Psoas muscle (tissue), 7 donors: ENCODE measurements at regions not wholly inside any gene's neighbourhood (a gene's known extent, or its start where the extent isn't known, plus 50 kb on each side); places are given as distances from the start of the nearest gene placed in this dataset.

Experiments used
- ATAC-seq, 4 donors: fragments of 200-7000 bp; cut with Tn5 transposase; one replicate each; pipeline ENCODE4 v1.9.1; 2020; ENCODE audit warnings: moderate library complexity in 3 of 4, mild to moderate bottlenecking in 2 of 4
- DNase-seq, 2 donors: peaks; one replicate each; pipeline ENCODE4 v3.0.0-alpha.2; 2020
- H3K27ac ChIP-seq: fragments of 200-600 bp; one replicate; pipeline ENCODE4 v1.8.0; 2022
- H3K27me3 ChIP-seq, 3 donors: fragments of 200-600 bp in 1 of 3; one replicate each; pipeline versions ENCODE4 v1.6.1 to v1.8.0; 2013 to 2022; ENCODE audit warnings: low read length in 2 of 3, mild to moderate bottlenecking in 2 of 3, moderate library complexity in 1 of 3; ENCODE audit not compliant: insufficient read depth in 3 of 3
- H3K36me3 ChIP-seq, 2 donors: fragments of 200-600 bp in 1 of 2; one replicate each; pipeline versions ENCODE4 v1.6.1 to v1.8.0; 2013 to 2022; ENCODE audit warnings: low read depth in 1 of 2, mild to moderate bottlenecking in 1 of 2, moderate library complexity in 1 of 2; ENCODE audit not compliant: insufficient read depth in 1 of 2
- H3K4me1 ChIP-seq: fragments of 200-600 bp; one replicate; pipeline ENCODE4 v1.8.0; 2022
- H3K4me3 ChIP-seq: fragments of 200-600 bp; one replicate; pipeline ENCODE4 v1.8.0; 2022; ENCODE audit warnings: mild to moderate bottlenecking
- H3K9me3 ChIP-seq: fragments of 200-600 bp; one replicate; pipeline ENCODE4 v1.8.0; 2022
- CTCF ChIP-seq: fragments of 200-600 bp; IDR thresholded peaks from one replicate; pipeline ENCODE4 v1.8.0; 2022; ENCODE audit warnings: antibody characterized with exemption
- WGBS, 3 donors: extraction: QIAGEN DNeasy Blood & Tissue Kit; methylation state at CpG; one replicate each; pipeline versions ENCODE4 v1.1.6 to v1.1.7; 2013; 5-methylcytosine and 5-hydroxymethylcytosine counted together
- intact Hi-C, 2 donors: fragments of 100-400 bp; cut with DNase I; formaldehyde crosslinking; loops; one replicate each; pipeline versions ENCODE4 v1.11.0 to v1.14.2; 2022
- donor health status: healthy with polysubstance abuse.
- donor health status: DM: no; HTN: no; CAD: no; lungs with moderate emphysema.
- donor health status: Bipolar disorder and iron deficiency.
- donor health status: healthy.
- donor health status: DM: yes; HTN: yes; CAD: no.
- donor health status: DM: no; HTN: no; CAD: no.
- donor health status: DM: yes; HTN: yes; CAD: no.

- peak overlapping the region; percentile 54 for H3K4me3 ChIP-seq
Observed at GRCh38 chr6:71496722-71497033, 208.1 kb downstream of the OGFRL1 start.

GRCh38 chr6:71498638-71499037, 210.0 kb downstream of the OGFRL1 start:
- H3K4me3 ChIP-seq: no peak overlapping the region
- no peaks in the 10 kb centered on the region for H3K36me3 ChIP-seq
- no peaks in the 10 kb centered on the region for H3K27me3 ChIP-seq
- TF ChIP-seq CTCF: no peak
- ATAC-seq (no peak), DNase-seq (no peak)
- H3K27ac ChIP-seq: no peak overlapping the region
- H3K4me1 ChIP-seq: peaks cover 7% of the 10 kb centered on the region
- intact Hi-C loops: no loop called here
- no peaks in the 10 kb centered on the region for H3K9me3 ChIP-seq

More at GRCh38 chr6:71496722-71497033, 208.1 kb downstream of the OGFRL1 start:
- no peaks in the 10 kb centered on the region for H3K9me3 ChIP-seq
- H3K27ac ChIP-seq: peak overlapping the region; percentile 24
- H3K27me3 ChIP-seq: no peaks in the 10 kb centered on the region
- no peaks in the 10 kb centered on the region for H3K36me3 ChIP-seq
- ATAC-seq (no peak), DNase-seq (no peak)
- WGBS, 3 donors: 31 to 32% (median 32%) methylated on average over 2 of the region's 2 CpGs
- intact Hi-C loops: no loop called here
- TF ChIP-seq CTCF: no peak
- H3K4me1 ChIP-seq: peaks cover 7% of the 10 kb centered on the region

GRCh38 chr6:71499667-71500066, 211.1 kb downstream of the OGFRL1 start:
- Histone ChIP-seq H3K27ac (no peak overlapping the region), H3K4me3 (no peak overlapping the region), H3K4me1 (peaks cover 7% of the 10 kb centered on the region), H3K27me3 (no peaks in the 10 kb centered on the region), H3K36me3 (no peaks in the 10 kb centered on the region), H3K9me3 (no peaks in the 10 kb centered on the region)
- no peak for TF ChIP-seq CTCF
- intact Hi-C loops: loop anchor here in 1 of 2 donors (10.0 kb wide), 1 partner anchor 305 kb away; no protein-coding TSS in a partner anchor
- 70 to 81% (median 72%) methylated on average over 2 of the region's 2 CpGs for WGBS, 3 donors
- ATAC-seq: no peak
- DNase-seq: no peak

GRCh38 chr6:71502168-71502567, 213.6 kb downstream of the OGFRL1 start:
- no peaks in the 10 kb centered on the region for H3K27me3 ChIP-seq
- no peaks in the 10 kb centered on the region for H3K9me3 ChIP-seq
- DNase-seq: no peak
- no peak for ATAC-seq
- TF ChIP-seq CTCF: no peak
- intact Hi-C loops: loop anchor here in 1 of 2 donors (10.0 kb wide), 1 partner anchor 307 kb away; no protein-coding TSS in a partner anchor
- H3K36me3 ChIP-seq: no peaks in the 10 kb centered on the region
- 88 to 90% (median 89%) methylated on average over 2 of the region's 2 CpGs for WGBS, 3 donors
- H3K4me1 ChIP-seq: no peaks in the 10 kb centered on the region
- no peak overlapping the region for H3K4me3 ChIP-seq
- H3K27ac ChIP-seq: no peak overlapping the region

- H3K9me3 ChIP-seq: no peaks in the 10 kb centered on the region
- no peak overlapping the region for H3K4me3 ChIP-seq
- no peak for TF ChIP-seq CTCF
- H3K4me1 ChIP-seq: no peaks in the 10 kb centered on the region
- H3K27ac ChIP-seq: no peak overlapping the region
- DNase-seq (no peak), ATAC-seq (no peak)
- H3K27me3 ChIP-seq: no peaks in the 10 kb centered on the region
- no peaks in the 10 kb centered on the region for H3K36me3 ChIP-seq
- WGBS, 3 donors: 92 to 96% (median 94%) methylated on average over 3 of the region's 3 CpGs
- intact Hi-C loops: loop anchor here in 1 of 2 donors (10.0 kb wide), 1 partner anchor 308 kb away; no protein-coding TSS in a partner anchor
Observed at GRCh38 chr6:71502956-71503355, 214.3 kb downstream of the OGFRL1 start.
